HG02885 (cell line): ENCODE measurements at regions not wholly inside any gene's neighbourhood (a gene's known extent, or its start where the extent isn't known, plus 50 kb on each side); places are given as distances from the start of the nearest gene placed in this dataset.
"Not testable (repeated sequence)": the region's sequence is repeated elsewhere in the genome, so short reads cannot be mapped to it uniquely, and the experiment has no call there.

Source experiments
- ATAC-seq: cut with Tn5 transposase; IDR thresholded peaks from one replicate; pipeline ENCODE4 v1.9.1; 2021; ENCODE audit warnings: mild to moderate bottlenecking; ENCODE audit not compliant: unreplicated experiment, poor library complexity

DNA sequence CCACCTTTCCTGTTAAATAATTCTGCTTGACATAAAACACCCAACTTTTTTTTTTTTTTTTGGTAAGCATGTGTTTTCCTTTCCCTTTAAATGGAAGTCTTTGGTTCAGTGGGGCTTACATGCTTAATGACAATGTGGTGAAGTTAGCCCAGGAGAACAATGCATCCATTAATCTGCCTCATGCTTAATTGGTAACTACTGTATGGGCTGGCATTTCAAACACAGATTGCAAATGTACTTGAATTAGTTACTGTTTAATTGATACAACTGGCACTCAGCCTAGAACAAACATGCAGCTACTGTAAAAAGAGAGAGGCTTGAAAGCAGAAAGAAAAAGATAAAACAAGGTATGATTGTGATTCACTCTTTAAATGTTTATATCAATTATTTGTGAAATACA is 483.6 kb upstream of the NOX3 start:
- ATAC-seq: no peak

DNA sequence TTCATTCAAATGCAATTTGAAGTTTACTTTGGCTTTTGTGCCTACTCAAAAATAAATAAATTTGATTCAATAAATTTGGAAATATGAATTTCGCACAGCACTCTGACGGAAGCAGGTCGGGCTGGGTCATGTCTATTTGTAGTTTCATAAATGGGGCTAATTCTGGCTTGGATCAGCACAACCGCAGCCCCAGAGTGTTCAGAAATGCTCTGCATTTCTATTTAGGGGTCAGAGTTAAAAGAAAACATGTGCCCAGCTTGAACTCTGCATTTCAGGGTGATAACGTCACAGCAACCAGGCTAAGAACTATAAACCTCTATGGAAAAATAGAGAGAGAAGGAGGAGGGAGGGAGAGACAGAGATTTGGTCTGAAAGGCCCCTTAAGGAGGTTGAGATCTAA is 480.9 kb upstream of the NOX3 start:
- no peak for ATAC-seq

DNA sequence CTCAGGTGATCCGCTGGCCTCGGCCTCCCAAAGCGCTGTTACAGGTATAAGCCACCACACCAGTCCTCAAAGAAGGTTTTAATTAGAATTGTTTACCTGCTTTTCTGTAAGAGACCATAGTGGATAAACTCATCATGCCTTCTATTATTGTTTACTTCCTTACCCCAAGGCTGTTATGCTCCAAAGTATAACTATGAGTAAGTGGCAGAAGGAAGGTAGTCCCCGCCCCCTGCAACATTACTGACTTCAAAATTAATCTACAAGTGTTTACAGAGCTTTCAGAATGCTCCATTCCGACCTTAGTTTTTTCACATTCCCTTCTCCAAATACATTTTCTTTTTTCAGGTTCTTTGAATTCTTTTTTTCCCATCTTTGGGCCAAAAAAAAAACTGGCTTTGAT is 480.5 kb upstream of the NOX3 start:
- ATAC-seq: no peak

DNA sequence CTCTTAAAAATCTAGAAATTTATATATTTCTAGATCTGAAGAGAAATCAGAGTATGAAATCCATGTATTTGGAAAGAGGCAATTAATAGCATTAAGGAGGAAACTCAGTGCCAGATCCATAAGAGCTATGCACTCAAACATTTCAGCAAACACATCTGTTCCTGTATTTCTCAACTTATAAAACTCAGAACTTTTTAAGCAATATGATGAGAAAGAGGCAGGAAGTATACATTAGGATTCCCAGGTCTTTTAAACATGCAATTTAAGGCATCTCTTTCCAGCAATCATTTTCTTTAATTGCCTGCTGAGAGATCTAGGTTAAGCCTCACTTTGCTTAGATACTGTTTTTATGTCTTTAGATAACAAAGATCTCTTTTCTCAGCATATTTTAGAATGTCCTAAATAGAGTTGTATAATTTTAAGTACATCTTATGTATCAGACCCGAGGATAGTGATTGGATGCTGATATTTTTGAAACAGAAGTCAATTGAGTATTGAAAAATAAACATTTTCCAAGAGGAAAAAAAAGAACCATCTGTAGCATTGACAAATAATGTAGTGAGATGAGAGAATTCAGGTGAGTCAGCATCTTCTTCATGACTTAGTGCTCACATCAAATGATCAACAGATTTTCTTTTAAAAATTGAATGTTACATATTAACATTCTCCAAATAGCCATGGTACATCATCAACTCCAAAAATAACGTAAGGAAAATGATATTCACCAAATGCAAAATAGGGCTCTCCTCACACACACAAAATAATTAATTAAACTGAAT is 461.4 kb upstream of the NOX3 start:
- no peak for ATAC-seq

DNA sequence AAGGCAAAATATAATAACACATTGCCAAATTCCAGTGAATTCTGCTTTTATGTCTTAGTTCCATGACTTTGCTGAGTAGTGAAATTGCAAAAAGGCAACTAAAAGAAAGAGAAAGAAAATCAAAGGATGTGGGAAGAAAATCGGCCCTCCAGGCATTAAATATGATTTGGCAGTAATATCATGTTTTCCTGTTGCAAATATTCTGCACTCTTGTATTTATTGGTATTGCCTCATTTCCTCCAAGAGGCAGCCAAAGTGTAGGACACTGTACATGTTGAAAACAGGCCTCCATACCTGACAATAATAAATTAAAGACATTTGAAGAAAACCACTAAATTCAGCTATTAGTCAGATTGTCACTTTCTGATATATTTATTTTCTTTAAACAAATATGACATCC is 460.0 kb upstream of the NOX3 start:
- no peak for ATAC-seq

DNA sequence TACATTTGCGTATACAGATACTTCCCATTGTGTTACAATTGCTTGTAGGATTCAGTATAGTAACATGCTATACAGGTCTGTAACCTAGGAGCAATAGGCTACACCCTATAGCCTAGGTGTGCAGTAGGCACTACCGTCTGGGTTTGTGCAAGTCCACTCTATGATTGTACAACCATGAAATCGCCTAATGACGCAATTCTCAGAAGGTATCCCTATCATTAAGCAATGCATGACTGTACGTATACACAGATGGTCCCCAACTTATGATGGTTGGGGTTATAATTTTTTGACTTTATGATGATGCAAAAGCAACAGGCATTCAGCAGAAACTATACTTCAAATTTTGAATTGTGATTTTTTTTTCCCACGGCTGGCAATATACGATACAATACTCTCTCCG is 458.2 kb upstream of the NOX3 start:
- ATAC-seq: no peak

DNA sequence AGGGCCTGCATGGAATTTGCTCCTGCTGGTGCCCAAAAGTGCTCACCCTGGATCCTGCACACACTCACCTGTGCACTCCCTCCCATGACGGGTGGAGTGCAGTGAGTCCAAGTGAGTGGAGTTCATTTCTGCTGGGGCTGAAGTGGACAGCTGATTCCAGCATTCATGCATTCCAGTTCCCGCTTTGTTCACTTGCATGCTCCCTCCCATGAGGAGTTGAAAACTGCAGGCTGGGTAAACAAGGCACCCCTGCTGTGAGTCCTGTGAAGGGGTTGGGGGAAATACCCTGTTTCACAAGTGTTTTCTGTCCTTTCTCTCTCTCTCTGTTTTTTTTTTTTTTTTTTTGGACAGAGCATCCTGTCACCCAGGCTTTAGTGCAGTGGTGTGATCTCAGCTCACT is 454.1 kb upstream of the NOX3 start:
- ATAC-seq: no peak

DNA sequence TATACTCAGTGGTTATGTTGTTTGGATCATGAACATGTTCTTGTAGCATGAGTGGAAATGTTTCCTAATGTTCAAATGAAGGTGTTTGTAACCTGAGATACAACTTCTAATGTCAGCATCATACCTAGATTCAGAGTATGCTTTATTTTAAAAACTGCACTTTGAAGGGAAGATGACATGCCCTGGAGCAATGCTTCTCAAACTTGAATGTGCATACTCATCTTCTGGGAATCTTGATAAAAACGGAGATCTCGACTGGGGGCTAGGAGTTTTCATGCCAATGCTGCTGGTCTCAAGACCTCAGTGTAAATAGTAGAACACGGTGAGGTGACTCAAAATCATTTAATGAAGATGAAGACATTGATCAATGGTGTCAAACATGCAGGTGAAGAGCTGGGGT is 440.0 kb upstream of the NOX3 start:
- no peak for ATAC-seq

DNA sequence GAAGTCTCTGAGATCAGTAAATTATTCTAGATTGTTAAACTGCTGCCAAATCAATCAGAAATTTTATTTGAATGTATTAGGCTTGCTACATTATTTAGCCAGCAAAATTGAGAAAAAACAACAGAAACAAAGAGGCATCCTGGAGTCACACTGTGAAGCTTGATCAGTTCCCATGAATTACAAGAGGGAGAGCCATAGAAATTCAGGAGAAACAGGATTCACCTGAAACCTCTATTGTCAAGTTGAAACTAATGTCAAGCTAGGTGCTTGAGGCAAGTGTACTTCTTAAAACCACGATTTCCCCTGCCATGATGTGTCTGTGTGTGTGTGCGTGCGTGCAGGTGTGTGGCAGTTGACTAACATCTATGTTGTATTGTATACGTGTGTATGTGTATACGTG is 439.1 kb upstream of the NOX3 start:
- no peak for ATAC-seq

DNA sequence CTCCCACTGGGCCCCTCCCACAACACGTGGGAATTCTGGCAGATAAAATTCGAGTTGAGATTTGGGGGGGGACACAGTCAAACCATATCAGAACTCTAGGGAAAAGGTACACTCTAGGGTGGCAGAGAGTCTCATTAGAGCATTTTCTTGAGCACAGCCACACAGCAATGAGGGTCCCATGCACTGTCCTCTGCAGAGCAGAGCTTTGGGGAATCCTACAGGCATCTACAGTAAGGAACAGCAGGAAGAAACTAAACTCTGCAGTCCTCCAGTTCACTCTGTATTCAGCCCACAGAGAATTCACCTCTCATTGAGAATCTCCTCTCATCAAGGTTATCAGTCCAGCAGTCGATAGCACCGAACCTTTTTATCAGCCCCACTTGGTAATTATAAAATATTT is 438.6 kb upstream of the NOX3 start:
- ATAC-seq: no peak

DNA sequence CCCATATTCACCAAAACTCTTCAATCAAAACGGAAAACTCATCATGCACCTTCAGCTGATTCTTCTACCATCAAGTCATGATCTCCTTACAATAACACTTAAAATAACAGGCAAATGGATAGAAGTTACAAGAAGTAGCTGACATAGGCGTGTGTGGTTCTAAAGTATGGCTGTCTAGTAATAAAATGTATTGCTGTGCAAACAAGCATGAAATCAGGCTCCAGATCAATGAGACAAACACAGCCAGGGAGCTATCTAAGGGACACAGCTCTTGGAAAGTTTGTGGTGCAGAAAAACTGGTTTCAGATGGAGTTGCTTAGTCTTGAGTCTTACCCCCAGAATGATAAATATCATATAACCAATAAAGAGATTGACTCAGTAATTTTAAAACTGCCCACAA is 434.8 kb upstream of the NOX3 start:
- ATAC-seq: no peak

DNA sequence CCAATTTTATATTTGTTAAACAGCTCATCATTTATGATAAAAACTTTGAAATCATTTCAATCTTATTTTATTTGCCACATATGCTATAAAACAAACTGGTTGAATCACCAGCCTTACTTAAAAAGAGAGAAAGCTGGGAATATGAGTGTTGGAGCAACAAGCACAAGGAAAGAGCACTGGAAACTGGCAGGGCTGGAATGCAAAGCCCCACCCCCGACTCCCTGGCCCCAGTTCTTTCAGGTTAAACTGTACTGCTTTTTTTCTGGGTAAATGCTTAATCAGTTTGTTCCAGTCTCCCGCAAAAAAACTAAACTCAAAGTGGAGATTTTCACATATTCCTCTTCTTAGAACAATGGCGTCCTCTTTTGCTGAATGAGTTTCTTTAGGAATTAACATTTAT is 433.8 kb upstream of the NOX3 start:
- ATAC-seq: no peak

DNA sequence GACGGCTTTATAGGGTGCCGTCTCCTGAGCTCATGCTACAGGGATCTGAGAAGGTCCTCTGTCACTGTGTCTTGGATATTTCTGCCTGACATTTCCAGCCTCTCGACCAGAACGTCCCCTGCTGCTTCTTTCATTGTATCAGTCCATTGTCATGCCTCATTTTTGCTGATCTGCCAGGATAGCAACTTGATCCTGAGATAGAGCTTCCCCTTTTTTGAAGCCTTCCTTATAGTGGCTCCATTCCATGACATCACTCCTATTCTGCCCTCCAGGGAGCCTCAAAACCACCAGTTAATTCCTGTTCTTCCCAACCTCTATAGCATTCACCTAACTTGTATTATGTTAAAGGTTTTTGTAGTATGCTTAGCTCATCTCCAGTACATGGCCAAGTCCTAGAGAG is 431.8 kb upstream of the NOX3 start:
- no peak for ATAC-seq

DNA sequence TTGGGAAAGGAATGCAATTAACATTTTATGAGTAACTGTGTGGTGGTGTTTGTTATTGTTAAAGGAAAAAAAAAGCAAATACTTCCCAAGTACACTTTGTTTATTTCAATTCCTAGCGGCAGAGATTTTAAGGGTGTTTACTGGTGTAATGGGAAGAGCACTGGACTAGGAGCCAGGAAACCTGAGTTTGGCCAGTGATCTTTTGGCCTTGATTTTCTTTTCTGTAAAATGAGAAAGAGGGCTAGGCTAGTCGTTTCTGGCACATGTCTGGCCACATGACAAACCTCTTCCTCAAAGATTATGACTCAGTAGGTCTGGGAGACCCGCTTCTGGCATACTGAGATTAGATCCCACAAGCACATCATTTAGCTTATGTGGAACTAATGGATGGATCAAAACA is 428.1 kb upstream of the NOX3 start:
- ATAC-seq: no peak

DNA sequence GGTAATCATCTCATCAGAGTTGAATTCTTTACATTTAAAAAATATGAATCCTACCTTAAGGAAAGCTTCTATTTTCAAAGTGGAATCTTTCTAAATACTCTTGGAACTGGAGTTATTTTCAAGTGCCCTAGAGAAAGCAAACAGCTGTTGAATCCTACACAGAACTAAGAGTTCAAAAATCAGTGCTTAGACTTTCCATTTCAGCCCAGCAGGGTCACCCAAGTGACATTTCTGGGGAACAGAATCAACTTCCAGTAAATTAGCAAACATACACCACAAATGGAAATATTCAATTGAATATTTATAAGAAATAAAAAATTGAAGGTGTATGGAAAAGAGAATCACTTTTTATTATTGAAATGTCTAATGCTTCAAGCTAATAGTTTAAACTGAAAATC is 427.7 kb upstream of the NOX3 start:
- no peak for ATAC-seq

DNA sequence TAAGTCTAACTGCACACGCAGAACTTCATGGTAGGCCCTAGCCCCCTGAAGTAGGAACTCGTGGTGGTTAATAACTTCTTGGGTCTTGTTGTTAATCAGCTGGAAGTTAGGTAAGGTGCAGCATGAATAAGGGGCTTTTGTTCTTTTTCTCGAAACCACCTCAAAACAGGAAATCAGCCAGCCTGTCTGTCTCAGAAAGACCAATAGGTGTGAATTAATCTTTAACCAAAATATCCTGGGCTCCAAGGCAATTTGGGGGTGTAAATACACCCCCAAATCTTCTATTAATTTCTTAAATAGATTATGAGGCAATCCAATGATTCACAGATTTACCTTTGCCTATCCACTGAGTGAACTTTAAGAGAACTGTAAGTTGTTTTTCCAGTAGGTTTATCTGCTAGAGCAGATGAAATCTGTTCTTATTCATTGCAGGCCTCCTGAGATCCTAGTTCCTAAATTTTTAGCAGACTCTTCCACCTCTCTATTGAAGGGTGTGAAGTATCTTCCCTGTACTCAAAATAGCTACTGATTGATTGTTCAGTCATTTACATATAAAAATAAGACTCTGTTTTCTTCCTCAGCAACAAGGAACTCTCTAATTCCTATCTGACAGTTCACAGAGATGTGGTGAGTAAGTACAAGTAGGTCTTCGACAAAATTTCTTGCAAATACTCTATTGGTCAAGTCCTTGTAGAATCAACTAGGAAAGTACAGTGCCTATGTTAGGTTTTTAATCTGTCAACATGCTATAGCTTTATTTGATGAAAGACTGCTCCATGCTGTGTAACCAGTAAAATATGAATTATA is 427.1 kb upstream of the NOX3 start:
- ATAC-seq: peak; percentile 63

DNA sequence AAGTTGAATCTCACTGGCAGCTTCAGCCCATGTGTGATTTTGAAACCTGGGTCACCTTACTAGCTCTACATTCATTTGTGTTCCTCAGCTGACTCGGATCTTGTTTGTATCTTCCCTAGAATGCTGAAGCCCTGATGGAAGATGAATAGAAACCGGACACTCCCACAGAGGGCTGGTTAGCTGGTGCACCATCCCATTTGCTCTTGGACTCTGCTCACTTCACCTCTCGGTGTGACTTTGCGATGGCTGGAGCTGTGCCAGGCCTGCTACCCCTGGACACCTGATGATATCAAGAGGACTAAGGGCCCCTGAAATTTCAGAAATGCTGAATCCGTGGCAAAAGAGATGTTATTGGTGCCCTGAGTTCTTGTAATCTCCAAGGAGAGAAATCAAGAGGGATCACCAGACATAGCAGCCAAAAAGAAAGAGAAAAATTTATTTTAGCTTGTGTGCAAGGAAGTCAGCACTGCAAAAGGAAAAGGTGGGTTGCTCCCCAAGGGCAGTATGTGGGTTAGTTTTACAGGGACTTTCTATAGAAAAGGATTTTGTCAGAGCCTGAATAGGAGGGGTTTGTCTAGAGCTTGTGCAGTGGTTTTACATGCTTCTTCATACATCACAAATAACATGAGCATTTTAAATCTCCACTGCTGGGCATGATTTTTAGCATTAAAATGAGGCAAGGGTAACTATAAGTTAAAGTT is 426.3 kb upstream of the NOX3 start:
- ATAC-seq: peak; percentile 28

DNA sequence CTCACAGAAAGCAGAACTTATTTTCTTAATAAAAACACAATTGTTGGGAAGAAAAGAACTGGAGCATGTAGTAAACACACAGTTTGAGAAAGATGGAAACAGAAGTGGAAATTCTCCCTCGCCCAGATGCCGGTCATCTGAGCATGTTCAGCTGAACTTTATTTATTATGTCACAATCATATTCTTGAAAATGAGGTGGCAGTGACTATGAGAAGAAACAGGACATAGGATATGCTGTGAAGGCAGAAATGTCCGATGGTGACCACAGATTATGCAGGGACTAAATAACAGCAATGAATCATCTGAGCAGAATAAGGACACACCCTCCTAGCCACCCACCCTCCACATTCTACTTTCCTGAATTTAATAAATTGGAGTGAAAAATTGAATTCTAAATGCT is 425.3 kb upstream of the NOX3 start:
- no peak for ATAC-seq

DNA sequence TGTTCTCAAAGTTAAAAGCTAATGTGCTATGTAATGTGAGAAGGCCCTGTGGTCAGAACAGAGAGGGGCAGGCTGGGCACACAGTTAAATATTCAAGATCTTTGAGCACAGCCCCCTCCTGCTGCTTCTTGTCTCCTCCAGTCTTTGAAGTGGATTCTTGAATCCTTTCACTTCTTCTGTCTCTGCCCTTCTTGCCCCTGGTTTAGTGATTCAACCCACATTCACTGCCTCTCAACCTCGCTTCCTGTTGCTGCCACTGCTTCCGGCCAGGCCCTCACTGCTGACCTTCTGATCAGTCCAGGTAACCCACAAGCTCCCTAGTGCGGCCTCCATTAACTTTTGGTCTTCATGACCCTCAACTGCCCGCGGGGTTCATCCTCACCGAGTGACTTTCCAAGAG is 417.3 kb upstream of the NOX3 start:
- ATAC-seq: no peak

DNA sequence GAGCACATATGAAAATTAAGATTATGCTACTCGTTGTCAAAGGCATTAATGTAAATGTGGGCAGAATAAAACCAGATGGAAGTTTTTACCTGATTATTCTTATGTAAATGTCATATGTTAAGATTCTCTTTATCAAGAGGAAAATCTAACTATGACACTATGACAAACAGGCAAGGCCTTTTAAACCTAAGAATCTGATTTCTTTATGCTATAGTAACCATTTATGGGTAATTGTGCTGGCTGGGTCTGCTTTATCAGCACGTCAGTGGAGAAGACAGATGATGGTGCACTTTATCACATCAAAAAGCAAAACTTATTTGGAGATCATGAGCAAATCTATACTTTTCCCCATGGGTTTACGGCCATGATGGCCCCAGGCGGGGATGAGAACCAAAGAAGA is 412.0 kb upstream of the NOX3 start:
- no peak for ATAC-seq

DNA sequence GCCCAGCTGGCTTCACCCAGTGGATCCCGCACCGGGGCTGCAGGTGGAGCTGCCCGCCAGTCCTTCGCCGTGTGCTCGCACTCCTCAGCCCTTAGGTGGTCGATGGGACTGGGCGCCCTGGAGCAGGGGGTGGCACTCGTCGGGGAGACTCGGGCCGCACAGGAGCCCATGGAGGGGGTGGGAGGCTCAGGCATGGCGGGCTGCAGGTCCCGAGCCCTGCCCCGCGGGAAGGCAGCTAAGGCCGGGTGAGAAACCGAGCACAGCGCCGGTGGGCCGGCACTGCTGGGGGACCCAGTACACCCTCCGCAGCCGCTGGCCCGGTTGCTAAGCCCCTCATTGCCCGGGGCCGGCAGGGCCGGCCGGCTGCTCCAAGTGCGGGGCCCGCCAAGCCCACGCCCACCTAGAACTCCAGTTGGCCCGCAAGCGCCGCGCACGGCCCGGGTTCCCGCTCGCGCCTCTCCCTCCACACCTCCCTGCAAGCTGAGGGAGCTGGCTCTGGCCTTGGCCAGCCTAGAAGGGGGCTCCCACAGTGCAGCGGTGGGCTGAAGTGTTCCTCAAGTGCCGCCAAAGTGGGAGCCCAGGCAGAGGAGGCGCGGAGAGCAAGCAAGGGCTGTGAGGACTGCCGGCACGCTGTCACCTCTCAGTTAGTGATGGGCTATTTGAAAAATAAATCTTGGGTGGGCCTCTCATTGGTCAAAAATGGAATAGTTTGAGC is 411.2 kb upstream of the NOX3 start:
- not testable (repeated sequence) for ATAC-seq
